Astrocyte (in vitro differentiated cells and primary cell): ENCODE measurements at regions not wholly inside any gene's neighbourhood (a gene's known extent, or its start where the extent isn't known, plus 50 kb on each side); places are given as distances from the start of the nearest gene placed in this dataset.
"Not testable (repeated sequence)": the region's sequence is repeated elsewhere in the genome, so short reads cannot be mapped to it uniquely, and the experiment has no call there.

ENCODE experiments used
- EZH2 ChIP-seq: IDR thresholded peaks from 2 replicates; pipeline ENCODE4 v1.6.1; 2012; ENCODE audit warnings: mild to moderate bottlenecking, low read length, inconsistent platforms; ENCODE audit not compliant: insufficient read depth
- TF ChIP-seq, protein P1 (sequence below): IDR thresholded peaks from 2 replicates; pipeline ENCODE4 v1.5.1; 2011; ENCODE audit warnings: low read depth, mild to moderate bottlenecking, inconsistent platforms, low read length, moderate library complexity; ENCODE audit not compliant: insufficient read depth

DNA sequence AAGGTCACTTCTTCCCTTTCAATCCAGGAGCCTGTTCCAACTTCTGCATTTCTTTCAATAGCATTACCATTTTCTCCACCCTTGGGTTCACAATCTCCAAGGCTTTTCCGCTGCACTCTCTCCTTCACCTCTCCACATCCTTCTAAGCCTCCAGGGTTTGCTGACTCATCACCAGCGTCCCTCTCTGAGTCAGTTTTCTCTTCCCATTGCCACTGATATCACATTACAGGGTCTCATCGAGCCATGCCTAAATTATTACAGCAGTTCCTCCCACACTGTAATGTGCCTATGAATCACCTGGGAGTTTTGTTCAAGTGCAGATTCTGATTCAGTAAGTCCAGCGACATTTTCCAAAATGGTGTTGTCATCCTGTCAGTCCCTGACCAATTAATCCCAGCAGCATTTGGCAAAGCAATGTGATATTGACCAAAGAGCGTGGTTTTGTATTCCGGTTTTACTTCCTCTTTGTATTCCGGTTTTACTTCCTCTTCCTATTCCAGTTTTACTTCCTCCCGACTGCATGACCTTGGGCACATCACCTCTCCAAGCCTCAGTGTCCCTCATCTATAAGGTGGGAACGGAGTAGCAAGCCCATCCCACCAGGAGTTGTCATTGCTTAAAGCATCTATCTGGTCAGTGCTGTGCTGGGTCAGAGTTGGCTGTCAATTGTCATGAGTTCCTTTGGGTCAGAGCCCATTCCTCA, 208.3 kb upstream of the NBPF12 start:
- TF ChIP-seq, protein P1, sequence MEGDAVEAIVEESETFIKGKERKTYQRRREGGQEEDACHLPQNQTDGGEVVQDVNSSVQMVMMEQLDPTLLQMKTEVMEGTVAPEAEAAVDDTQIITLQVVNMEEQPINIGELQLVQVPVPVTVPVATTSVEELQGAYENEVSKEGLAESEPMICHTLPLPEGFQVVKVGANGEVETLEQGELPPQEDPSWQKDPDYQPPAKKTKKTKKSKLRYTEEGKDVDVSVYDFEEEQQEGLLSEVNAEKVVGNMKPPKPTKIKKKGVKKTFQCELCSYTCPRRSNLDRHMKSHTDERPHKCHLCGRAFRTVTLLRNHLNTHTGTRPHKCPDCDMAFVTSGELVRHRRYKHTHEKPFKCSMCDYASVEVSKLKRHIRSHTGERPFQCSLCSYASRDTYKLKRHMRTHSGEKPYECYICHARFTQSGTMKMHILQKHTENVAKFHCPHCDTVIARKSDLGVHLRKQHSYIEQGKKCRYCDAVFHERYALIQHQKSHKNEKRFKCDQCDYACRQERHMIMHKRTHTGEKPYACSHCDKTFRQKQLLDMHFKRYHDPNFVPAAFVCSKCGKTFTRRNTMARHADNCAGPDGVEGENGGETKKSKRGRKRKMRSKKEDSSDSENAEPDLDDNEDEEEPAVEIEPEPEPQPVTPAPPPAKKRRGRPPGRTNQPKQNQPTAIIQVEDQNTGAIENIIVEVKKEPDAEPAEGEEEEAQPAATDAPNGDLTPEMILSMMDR: not testable (repeated sequence)
- TF ChIP-seq EZH2: not testable (repeated sequence)
